KOPT-K1 (cell line): ENCODE measurements at regions not wholly inside any gene's neighbourhood (a gene's known extent, or its start where the extent isn't known, plus 50 kb on each side); places are given as distances from the start of the nearest gene placed in this dataset.
"Not testable (repeated sequence)": the region's sequence is repeated elsewhere in the genome, so short reads cannot be mapped to it uniquely, and the experiment has no call there.

Experiments
- H3K27ac ChIP-seq: fragments of 200-600 bp; sonication (generic); 2 replicates; pipeline ENCODE4 v1.5.1; 2016; ENCODE audit warnings: antibody characterized with exemption, mild to moderate bottlenecking, low read depth, low read length; ENCODE audit not compliant: poor library complexity, severe bottlenecking
- H3K36me3 ChIP-seq: fragments of 200-600 bp; sonication (generic); 2 replicates; pipeline ENCODE4 v1.5.1; 2017; ENCODE audit warnings: antibody characterized with exemption, mild to moderate bottlenecking, low read length, moderate library complexity; ENCODE audit not compliant: insufficient read depth
- H3K9me3 ChIP-seq: fragments of 200-600 bp; sonication (generic); 2 replicates; pipeline ENCODE4 v1.5.1; 2017; ENCODE audit warnings: antibody characterized with exemption, low read length, mild to moderate bottlenecking; ENCODE audit not compliant: insufficient read depth, poor library complexity, severe bottlenecking

DNA sequence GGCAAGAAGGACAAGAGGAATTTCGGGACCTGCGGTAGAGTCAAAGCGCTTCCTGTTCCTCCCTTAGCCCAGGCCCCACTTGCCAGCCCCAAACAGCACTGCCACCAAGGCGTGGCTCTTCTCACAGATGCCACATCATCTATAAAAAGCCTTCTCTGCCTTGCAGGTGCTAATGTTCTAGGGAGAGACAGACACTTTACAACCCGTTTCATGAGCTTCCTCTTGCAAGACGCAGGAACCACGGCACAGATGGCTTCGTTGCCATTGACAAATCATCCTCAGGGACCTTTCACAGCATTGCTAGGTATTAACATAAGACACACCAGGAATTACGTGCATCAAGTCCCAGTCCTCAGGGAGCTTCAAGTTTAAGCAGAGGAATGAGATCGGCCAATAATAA, 180.9 kb downstream of the JCAD start:
- Histone ChIP-seq H3K9me3 (no peaks in the 10 kb centered on the region), H3K27ac (no peak overlapping the region), H3K36me3 (no peaks in the 10 kb centered on the region)

DNA sequence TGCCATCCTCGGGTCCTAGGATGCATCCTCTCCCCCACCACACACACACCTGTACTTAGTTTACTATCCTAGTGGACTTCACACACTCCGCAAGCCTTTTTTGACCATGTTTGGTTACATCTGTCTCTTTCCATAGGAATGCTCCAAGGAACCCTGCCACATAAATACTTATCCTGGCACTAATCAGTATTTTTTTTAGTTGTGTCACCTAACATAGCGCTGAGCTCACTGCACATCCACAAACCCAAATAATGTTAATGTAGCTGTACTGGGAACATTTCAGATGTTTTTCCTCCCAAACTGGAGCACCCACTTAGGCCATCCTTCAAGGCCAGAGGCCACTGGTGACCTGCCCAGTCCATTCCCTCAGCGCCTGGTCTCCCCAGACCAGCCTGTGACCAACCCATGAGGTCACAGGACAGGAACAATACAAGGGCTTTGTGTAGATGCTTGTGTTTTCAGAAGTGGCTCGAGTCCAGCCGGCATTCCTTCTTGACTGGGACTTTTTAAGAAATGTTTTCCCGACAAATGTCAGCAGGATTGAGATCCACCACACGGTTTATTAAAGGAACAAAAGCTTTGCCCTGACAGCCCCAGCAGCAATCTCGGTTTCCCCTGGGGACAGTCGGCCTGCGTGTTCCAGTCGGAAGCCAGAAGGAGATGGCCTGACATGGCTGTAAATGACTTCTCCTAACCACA, 181.4 kb downstream of the JCAD start:
- H3K27ac ChIP-seq, result no peak overlapping the region
- H3K9me3 ChIP-seq, result no peaks in the 10 kb centered on the region
- no peaks in the 10 kb centered on the region for H3K36me3 ChIP-seq

GRCh38 chr10:29876008-29876555, 183.3 kb downstream of the JCAD start:
- Histone ChIP-seq H3K9me3 (no peaks in the 10 kb centered on the region), H3K27ac (no peak overlapping the region), H3K36me3 (no peaks in the 10 kb centered on the region)

GRCh38 chr10:29874606-29875269, 184.6 kb downstream of the JCAD start:
- Histone ChIP-seq H3K36me3 (no peaks in the 10 kb centered on the region), H3K9me3 (no peaks in the 10 kb centered on the region), H3K27ac (no peak overlapping the region)

DNA sequence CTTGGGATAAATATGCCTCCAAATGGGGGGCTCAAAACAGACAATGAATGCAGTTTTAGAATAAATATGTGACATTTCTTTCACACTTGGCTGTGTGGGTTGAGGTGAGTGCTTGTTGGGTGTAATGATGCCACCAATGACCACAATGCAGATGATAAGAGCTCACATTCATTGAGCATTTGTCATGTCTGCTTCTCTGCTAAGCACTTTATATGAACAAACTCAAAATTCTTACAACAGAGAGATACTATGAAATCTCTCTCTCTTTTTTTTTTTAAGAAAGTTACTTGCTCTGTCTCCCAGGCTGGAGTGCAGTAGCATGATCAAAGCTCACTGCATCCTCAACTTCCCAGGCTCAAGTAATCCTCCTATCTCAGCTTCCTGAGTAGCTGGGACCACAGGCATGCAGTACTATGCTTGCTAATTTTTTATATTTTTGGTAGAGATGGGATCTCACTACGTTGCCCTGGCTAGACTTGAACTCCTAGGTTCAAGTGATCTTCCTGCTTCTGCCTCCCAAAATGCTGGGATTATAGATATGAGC, 185.4 kb downstream of the JCAD start:
- Histone ChIP-seq H3K27ac (no peak overlapping the region), H3K36me3 (no peaks in the 10 kb centered on the region), H3K9me3 (no peaks in the 10 kb centered on the region)

DNA sequence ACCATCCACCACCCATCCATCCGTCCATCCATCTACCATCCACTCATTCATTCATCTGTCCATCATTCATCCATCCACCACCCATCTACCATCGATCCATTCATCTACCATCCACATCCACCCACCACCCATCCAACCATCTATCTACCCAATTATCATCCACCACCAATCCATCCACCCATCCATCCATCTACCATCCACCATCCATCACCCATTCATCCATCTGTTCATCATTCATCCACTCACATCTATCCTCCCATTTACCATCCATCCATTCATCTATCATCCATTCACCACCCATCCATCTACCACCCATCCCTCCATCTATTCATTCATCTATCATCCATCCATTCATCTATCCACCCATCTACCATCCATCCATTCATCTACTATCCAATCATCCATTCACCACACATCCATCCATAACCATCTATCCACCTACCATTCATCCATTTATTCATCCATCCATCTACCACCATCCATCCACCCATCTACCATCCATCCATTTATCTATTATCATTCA, 188.8 kb downstream of the JCAD start:
- H3K27ac ChIP-seq, result no peak overlapping the region
- H3K36me3 ChIP-seq, result no peaks in the 10 kb centered on the region
- no peaks in the 10 kb centered on the region for H3K9me3 ChIP-seq

DNA sequence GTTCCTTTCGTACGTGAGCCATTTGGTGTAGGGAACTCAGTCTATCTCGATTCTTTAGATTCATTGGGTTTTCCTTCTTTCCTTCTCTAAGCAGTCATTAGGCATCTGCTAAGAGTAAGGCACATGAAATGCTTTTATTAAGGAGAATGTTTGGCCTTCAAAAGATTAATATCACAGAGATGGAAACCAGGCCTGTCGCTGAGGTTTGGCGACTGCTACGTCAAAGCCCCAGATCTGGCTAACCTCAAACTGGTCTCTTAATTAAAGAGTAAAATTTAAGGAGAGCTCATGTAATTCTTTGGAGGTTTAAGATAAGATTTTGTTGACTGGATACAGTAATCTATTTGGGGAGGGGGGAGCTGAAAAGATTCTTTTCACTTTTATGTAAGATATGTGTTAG, 189.8 kb downstream of the JCAD start:
- Histone ChIP-seq H3K9me3 (no peaks in the 10 kb centered on the region), H3K36me3 (no peaks in the 10 kb centered on the region), H3K27ac (no peak overlapping the region)

DNA sequence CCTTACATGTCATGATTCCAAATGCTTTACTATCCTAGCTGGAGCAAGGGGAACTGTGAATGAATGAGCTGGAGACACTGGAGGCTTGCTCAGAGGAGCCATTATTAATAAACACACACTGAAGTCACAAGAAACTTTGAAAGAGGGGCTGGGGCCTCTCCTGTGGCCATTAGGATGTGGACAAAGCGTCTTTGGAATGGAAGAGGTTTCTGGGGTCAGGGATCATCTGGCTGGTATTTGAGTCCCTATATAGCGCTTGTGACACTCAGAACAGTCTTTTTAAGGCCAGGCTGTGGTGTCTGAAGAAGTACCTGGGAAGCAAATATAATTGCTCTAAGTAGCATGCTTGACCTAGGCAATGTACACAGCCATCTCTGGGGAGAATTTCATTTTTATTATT, 193.0 kb downstream of the JCAD start:
- Histone ChIP-seq H3K36me3 (no peaks in the 10 kb centered on the region), H3K27ac (no peak overlapping the region), H3K9me3 (no peaks in the 10 kb centered on the region)

DNA sequence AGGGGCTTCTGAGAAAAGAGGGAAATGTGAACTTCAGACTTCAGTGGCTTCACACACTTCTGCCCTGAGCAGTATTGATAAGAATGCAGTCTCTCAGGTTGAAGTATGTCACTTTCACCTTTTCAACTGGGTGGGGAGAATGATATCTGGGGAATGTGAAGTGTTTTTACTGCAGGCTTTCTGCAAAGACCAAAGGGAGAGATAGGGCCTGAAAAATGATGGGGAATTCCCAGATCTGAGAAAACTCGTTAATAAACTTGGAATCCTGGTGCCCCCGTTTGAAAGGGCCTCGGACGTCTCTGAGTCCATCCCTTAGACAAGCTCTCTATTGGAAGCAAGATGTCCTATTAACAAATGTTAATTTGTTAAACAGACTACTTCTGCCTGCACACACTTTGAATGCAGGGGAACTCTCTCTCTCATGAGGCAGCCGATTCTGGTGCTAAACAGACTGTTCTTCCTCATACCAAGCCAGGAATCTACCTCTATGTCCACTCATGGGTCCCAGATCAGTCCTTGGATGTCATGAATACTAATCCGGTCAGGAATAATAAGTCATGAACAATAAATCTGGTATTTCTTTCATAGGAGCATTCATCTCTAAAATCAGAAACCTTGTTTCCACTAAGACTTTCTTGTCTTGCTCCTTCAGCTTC, 193.6 kb downstream of the JCAD start:
- Histone ChIP-seq H3K36me3 (no peaks in the 10 kb centered on the region), H3K9me3 (no peaks in the 10 kb centered on the region), H3K27ac (no peak overlapping the region)

DNA sequence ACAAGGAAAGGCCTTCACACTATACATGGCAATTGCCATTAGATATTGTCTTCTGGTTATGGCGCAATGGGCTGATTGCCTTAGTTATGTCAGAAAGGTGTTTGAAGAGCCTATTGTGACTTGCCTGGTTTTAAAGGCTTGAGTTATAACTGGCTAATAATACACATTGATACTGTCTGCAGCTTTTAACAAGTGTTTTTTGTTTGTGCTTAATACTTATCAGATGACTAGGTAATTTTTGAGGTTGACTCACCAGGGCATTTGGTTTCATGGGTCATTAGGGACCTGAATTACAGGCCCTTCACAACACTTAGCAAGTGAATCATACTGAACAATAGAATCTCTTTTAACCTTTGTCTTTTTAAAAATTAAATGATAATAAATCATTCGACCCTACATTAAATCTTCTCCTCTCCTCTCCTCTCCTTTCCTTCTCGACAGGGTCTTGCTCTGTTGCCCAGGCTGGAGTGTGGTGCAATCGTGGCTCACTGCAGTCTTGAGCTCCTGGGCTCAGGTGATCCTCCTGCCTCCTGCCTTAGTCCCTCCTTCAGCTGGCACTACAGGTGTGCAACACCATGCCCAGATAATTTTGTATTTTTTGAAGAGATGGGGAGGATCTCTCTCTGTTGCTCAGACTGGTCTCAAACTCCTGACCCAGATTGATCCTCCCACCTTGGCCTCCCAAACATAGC, 196.3 kb downstream of the JCAD start:
- Histone ChIP-seq H3K9me3 (no peaks in the 10 kb centered on the region), H3K27ac (no peak overlapping the region)

DNA sequence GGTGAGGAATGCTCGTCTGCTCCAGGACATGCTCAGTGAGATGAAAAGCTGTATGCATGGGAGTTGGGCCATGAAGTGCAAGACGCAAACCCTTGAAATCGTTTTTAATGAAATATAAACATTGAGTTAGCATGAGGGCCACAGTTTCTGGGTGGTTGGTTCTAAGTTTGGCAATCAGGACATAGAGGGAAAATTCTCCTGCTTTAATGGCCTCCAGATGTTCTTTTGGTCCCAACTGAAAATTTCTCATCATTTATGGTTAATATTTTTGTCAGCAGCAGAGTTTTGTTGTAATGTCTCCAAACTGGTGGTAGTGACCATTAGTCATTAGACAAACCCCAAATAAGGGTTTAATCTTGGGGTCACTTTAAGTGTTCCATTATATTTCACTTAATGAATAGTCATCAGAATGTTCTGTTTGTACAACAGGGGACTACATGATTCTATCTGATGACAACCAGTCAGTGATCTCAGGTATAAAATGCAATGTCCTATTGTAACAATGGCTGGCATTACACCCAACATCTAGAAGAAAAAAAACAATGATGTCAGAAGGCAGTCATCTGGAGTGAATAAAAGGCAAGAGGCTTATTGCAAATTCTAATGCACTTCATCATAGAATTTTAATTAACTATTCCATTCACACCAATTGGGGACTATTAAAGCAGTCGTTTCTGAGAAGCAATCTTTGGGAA, 197.4 kb downstream of the JCAD start:
- H3K27ac ChIP-seq, result no peak overlapping the region
- H3K36me3 ChIP-seq, result no peaks in the 10 kb centered on the region
- no peaks in the 10 kb centered on the region for H3K9me3 ChIP-seq

More for the DNA sequence above, 196.3 kb downstream of the JCAD start:
- no peaks in the 10 kb centered on the region for H3K36me3 ChIP-seq

GRCh38 chr10:29861231-29861630, 198.2 kb downstream of the JCAD start:
- H3K27ac ChIP-seq, H3K36me3 ChIP-seq, H3K9me3 ChIP-seq: not testable (repeated sequence)

DNA sequence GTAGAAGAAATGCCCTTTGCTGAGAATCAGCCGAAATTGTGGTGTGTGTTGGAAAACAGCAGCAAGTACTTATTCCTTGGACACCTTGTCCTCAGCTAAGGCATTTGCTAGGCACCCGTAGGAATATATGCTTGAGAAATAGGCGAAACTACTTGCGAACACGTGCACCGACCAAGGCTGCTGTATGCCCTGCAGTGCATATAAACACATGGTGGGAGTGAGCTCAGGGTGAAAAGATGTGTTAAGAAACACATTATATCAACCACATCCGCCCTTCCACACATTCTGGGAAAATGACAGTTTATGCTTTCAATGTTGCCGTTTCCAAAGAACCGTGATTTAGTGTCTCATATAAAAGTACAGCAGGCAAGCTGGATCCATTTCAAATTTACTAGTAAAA, 199.2 kb downstream of the JCAD start:
- no peaks in the 10 kb centered on the region for H3K9me3 ChIP-seq
- H3K36me3 ChIP-seq, result no peaks in the 10 kb centered on the region
- H3K27ac ChIP-seq, result no peak overlapping the region

- H3K27ac ChIP-seq, result no peak overlapping the region
- H3K9me3 ChIP-seq, result no peaks in the 10 kb centered on the region
- H3K36me3 ChIP-seq, result no peaks in the 10 kb centered on the region
Observed at GRCh38 chr10:29859521-29860130, 199.8 kb downstream of the JCAD start.
